Hematopoietic multipotent progenitor cell treated with erythropoietin and hydrocortisone succinate and interleukin-3 and kit ligand, for 8 days (in vitro differentiated cells): ENCODE measurements at regions not wholly inside any gene's neighbourhood (a gene's known extent, or its start where the extent isn't known, plus 50 kb on each side); places are given as distances from the start of the nearest gene placed in this dataset.
A peak's percentile ranks its signal among the peaks of the same experiment; 100 is the strongest.

ENCODE experiments used
- DNase-seq: peaks from one replicate; pipeline ENCODE4 v3.0.0-alpha.2; 2015

DNA sequence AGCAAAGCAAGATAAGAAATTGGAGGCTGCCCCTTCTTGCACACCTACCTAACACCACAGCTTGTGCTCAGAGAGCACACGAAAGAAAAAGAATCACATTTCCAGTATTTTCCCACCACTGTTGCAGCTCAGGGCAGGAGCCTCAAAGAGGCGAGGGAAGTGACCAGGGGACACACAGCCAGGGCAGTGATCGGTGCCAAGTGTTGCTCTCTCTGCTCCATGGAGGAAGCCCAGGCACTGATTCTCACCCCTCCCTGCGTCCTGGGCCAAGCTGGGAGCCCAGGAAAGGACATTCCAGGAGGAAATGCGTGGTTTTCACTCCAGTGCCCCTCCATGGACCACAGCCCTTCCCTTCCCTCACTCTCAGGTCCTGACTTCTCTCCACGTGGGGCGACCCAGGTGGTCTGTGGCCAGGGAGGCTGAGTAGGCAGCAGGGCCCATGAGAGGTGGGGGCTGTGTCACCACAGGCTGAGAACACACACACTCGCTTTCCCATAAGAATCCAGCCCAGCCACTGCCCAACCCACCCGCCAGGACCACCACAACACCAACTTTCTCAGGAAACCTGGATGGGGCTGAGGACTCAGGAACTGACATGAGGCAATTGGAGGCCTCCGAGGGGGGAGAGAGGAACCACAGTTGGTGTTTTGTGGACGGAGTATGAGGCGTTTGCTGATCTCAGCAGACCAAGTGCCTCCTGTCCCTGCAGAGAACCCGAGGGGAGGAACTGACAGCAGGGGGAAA is 81.7 kb upstream of the MAFB start:
- no peak for DNase-seq

DNA sequence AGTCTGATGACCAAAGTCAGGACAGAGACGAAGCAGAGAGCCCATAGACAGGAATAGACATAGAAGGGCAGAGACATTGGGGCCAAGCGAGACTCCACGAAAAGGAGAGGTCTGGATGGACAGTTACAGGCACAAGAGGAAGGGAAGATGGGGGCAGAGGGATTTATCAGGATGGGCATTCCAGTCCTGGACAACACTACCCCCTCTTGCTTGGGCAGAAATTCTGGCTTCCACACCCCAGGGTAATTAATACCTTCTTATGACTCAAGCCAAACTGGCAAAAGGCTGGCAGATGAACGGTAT is 82.2 kb upstream of the MAFB start:
- DNase-seq = no peak

DNA sequence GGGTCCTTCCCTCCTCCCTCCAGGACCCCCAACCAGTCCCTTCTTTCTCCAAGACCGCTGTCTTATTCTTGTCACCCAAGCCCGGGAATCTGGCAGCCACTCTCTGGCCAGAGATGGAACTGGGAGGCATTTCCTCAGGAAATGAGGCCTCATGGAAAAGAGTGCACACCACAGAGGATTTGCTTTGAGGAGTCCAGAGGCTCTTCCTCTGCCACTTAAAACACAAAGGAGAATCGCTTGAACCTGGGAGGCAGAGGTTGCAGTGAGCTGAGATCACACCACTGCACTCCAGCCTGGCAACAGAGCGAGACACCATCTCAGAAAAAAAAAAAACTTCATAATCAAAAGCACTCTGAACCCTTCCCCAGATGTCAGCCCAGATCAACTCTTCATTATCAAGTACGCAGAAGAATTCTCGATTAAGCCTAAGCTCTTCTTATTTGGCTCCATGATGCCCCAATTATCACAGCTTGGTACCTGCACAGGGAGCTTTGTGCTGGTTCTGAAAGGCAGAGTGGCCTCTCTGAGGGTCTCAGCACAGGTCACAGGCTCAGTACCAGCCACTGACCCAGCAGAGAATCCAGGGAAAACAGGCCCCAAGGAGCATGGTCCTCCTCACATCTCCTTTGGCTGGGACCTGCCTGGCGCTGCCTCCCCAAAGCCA is 82.9 kb upstream of the MAFB start:
- DNase-seq = no peak

DNA sequence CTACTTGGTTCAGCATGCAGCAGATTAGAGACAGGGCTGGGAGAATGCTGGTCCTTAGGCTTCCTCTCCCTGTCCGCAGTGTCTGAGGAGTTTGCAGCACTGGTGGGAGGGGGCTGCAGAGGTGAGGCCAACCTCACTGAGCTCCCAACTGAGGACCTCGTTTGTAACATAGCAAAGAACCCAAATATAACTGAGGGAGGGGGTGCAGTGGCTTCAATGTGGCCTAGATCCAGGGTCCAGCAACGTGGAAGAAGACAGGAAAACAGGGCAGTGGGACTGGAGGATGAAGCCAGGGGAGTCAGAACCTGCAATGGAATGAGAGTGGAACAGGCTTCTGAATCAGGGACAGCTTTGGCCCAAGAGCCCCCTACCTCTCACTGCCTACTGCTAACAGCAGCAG is 84.3 kb upstream of the MAFB start:
- no peak for DNase-seq

DNA sequence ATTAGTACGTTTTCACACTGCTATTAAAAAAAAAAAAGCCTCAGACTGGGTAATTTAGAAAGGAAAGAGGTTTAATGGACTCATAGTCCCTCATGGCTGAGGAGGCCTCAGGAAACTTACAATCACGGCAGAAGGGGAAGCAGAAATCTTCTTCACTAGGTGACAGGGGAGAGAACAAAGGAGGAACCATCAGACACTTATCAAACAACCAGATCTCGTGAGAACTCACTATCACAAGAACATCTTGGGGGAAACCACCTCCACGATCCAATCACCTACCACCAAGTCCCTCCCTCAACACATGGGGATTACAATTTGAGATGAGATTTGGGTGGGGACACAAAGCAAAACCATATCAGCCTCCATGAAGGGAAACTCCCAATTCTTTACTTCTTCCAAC is 85.2 kb upstream of the MAFB start:
- no peak for DNase-seq

DNA sequence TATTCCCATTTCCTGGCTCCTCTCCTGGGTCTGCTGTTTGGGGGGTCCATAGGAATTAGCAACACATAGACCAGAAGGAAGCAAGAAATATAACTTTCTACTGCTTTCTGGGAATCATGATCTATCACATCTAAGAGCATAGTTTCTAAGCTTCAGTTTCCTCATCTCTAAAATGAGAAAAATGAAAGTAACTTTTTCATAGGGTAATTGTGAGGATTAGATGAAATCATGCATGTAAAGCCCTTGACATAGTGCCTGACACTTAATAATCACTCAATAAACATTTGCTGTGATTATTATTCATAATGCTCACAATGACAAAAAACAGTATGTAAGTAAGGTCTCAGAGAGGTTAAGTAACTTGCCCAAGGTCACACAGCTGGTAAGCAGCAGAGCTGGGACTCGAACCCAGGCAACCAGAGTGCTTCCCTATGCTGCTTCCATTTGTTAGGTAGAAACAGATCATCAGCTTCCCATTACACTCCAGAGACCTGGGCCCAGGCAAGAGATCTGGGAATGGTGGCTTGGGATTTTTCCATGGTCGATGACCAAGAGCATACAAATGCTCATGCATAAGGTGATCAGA is 86.6 kb upstream of the MAFB start:
- no peak for DNase-seq

DNA sequence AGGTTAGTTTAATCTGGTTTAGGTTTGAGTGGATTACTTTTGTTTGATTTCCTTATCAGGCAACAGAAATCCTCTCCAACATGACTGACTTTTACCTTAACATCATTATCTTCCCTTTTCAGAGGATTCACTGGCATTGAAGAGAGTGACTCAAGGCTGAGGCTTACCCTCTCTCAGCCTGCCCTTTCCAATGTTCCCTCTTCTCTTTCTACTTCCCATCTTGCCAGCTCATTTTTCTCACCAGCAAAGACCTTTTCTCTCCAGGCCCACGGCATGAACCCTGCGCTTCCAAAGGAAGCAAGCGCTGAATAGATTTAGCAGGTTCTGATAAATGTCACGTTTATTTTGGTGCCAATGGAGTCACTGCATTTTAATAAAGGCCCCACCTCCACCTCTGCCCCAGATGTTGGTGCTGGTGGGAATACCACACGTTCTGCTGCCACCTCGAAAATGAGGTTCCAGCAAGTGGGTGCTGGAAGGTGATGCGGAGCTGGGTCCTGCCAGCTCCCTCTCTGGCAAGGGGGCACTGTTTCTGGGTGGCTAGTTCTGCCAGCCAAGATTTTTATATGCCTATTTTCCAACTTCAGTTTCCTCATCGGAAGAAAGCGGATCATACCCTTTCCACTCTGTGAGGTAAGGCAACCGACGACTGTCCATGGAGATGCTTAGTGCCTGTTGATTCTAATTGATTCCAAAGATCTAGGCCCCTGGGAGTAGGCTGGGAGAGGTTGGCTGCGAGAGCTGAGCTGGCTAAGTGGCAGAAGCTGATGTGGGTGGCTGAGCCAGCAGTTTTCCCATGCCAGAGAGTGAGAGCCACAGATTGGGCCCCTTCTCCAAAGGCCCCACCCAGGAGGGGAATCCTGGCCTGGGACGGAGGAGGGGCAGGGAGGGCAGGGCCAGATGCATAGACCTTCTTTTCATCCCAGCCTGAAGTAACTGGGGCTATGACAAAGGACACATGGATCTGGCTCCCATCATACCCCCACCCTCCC is 87.7 kb upstream of the MAFB start:
- no peak for DNase-seq

DNA sequence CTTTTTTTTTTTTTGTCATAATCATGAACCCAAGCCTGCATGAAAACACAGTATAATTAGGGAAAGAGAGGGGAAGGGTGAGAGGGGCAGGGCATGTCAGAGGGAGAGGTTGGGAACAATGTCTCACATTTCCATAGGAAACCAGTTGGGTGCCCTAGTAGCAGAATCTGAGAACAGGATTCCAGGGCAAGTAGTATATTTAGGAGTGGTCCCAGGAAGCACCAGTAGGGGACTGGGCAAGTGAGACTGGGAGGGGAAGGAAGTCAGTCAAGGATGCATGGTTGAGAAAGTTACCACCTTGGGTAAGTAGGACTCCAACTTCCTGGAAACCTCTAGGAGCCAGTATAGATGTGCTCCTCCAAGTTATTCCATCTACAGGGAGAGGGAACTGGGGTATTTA is 88.6 kb upstream of the MAFB start:
- no peak for DNase-seq

DNA sequence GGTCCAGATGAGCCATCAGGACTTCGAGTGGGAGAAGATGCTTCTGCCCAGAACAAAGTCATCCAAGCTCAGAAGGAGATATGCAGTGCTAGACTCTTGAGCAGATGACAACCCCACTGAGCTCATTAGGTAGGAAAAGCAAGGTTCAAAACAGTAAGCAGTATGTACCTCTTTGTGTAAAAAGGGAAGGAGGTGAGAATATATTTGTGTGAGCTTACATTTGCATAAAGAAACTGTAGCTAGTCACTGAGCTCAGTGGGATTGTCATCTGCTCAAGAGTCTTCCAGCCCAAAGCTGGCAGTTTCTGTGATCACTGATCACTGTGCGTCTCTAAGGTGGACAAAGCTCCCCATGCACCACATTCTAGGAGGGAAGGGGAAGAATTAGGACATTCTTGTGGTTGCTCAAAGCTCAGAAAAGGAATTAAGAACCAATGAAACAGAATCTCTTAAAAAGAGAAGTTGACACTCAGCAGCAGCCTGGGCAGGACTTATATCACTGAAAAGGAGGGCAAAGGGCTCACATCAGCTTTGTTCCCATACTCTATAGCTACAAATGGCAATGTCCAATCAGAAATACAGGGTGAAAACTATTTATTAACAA is 90.0 kb upstream of the MAFB start:
- no peak for DNase-seq

DNA sequence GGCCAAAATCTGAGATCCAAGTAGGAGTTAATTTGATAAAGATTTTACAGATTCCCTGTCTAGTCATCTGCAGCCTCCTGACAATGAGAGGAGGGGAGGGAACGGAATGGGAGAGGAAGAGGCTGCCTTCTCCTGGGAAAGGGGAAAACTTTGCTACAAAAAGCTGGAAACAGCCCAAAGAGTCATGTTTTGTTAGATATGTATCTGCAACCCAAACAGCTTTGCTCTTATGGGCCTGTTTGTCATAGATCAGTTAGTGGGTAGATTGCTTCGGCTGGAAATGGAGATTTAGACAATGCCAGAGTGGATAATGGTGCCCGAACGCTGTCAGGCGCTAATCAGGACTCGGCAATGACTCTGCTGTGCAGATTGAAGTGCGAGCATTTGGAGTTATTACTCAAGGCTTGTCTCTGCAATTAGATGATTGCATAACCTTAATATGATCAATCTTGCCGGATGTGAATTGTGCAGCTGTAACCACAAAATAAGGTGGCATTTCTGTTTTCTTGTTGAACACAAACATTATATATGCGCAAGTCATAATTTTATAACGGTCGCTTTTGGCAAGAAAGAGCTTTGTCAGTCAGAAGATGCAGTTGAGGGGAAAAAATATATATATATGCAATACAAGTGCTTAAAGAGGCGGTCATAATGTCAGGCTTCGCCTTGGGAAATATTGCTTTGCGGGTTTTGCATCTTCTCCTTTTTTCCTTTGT is 92.4 kb upstream of the MAFB start:
- no peak for DNase-seq

DNA sequence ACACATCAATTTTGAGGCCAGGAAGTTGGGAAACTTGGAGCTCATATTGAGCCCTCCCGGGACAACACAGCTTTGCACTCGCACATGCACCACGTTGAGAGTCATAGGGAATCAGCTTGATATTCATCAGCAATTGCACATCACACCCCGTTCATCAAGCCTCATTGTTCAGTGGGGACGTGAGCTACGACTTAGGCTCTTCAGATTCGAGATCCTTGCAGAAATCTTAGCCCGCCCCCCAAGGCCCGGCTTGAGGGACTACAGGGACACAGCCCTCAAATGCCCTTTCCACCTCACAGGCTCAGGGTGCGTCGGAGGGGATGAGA is 93.0 kb upstream of the MAFB start:
- DNase-seq = no peak

DNA sequence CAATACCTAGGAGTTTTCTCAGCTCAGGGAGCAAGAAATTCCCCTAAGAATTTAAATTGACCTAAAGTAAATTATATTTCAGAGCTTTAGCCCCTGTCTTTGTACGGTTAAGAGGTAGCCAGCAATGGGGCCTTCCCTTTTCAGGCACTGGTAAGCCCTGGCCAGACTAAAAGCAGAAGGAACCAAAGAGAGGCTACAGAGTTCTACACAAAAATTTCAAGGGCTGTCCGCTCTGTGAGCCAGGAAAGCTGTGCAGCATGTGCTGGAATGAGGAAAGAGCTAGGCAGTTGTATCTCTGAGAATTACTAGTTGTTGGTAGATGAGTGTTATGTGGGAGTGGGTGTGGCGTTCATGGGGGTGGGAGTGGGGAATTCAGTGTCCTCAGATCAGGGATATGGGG is 96.3 kb upstream of the MAFB start:
- no peak for DNase-seq

DNA sequence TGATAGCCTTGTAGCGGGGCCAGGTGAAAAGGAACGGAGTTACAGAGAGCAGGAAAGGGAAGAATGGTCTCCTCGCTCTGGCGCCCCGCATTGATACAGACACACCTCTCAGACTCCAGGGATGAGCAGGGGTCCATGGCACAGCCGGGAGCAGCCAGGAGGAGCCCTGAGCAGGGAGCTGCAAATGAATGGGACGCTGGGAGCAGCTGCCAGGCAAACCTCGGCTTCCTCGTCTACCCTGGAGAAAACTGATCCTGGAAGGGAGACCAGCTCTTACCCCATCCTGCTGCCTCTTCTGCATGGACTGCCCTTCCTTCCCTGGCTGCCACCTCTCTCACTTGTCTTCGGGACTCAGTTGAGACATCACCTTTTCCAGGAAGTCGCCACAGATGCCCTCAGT is 97.3 kb upstream of the MAFB start:
- no peak for DNase-seq

DNA sequence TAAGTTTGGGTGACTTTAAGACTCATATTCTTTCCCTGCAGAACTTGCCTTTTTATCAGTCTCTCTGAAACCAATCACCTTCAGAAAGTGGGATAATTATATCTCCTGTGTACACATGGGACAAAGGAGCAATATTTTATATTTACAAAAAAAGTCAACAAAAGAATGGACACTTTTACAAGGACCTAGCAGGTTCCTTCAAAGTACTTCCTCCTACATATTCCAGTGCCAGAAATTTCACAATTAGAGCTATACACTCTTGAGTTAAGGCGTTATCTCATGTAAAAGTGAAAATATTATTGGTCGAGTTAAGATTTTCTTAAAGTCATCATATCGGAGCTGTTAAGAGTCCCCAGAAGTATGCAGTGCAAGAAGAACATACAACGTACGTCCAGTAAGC is 98.9 kb upstream of the MAFB start:
- no peak for DNase-seq

DNA sequence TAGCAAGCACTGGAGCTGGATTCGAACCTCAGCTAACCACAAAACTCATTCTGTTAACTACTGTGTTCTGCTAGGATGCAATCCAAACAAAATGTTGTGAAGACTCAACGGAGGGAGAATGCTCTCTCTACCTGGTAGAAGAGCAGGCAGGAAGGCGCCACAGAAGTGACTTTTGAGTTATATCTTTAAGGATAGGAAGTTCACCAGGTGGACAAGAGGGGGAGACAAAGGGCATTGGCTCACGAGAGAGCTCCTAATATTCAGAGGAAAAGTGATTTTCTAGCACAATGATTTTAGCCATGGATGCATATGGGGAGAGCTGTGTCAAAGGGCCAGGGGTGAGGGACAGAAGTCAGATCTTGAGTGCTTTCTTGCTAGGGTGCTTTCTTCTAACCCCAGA is 108.4 kb upstream of the MAFB start:
- DNase-seq = peak; percentile 13

DNA sequence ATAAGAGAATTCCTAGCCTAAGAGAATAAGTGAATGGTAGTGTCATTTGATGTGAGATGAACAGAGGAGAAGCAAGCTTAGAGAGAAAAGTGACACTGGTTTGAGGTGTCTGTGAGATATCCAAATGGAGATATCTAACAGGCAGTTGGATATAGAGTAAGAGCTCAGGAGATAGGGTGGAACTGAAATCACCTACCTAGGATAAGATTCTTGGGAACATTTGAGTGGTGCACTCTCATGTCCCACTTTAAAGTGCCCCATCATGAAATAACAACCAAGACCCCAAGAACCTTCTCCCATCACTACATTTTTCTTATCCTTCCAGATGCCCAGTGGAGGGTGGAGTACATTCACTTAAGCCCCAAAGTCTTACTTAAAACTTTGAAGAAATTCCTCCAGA is 109.0 kb upstream of the MAFB start:
- DNase-seq = no peak

DNA sequence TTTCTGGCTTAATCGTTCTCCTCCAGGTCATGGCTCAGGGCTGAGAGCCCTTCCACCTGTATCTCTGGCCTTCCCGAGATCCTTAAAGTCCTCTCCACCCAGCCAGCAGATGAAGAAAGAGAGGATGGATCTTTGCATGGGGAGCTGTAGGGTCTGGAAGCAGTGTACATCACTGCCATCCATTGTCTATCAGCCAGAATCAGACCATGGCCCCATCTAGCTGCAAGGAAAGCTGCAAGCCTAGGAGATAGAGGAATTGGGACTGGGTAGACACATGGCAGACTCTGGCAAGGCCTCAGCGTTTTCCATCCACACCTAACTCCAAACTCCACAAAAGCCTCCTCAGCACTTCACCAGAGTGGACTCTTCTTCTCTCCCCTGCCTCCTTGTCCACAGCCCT is 113.8 kb upstream of the MAFB start:
- no peak for DNase-seq

DNA sequence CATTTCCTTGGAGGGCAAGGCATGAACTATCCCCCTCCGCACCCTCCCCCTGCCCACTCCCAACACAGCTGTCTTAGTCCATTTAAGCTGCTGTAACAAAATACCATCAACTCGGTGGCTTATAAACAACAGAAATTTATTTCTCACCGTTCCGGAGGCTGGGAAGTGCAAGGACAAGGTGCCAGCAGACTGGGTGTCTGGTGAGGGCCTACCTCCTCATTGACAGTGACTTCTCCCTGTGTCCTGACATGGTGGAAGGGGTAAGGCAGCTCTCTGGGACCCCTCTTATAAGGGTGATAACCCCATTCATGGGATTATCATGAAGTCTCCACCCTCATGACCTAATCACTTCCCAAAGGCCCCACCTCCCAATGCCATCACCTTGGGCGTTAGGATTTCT is 114.3 kb upstream of the MAFB start:
- DNase-seq = no peak

DNA sequence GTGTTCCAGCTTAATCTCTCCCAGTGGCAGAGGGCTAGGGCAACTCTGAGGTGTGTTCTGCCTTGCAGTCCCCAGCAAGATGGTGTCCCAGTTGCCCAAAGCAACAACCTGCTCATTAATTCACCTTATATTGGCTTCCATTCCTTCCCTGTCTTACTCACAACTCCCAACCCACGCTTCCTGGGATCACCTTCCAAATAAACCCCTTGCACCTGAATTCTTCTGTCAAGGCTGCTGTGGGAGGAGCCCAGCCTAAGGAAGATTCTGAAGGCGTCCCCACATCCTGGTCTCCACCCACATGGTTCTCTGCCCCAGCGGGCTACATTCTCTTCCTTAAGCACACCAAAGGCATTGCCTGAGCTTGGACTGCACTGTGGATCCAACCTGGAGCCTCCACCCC is 116.6 kb upstream of the MAFB start:
- no peak for DNase-seq

DNA sequence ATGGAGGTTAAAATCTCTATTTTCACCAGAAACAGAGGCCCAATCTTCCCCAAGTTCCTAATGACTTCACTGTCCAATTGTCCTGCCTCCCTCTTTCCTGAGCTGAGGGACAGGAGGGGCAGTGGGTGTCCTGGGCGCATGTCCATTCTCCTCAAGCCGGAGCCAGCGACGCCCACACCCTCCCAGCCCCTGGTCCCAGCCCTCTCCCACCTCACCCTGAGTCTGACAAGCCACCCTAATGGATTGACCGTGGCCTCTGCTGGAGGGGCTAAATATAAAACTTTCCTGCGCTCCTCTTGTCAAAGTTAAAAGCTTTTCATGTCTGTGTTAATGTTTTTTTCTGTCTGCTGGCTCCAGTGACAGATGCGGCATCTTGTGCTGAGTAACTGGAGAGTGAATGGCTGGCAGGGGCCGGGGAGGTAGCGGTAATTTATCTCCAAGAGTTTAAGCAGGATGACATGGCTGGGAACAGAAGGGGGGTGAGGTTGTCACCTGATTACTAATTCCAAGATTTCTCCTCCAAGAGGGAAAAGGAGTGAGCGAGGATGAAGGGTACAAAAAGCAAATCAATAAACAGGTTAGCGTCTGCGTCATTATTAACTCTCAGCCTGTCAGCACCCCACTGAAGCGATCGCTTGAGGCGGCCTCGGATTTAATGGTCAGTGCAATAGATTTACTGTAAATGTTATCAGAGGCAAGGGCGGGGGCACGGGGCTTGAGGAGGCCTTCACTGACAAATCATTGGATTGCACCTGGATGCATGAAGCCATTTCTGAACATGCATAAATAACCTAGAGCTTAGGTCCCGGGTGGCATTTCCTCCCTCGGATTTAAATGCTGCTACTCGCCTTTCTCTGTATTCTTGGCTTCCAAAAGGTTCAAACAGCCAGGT is 118.1 kb upstream of the MAFB start:
- DNase-seq = no peak

DNA sequence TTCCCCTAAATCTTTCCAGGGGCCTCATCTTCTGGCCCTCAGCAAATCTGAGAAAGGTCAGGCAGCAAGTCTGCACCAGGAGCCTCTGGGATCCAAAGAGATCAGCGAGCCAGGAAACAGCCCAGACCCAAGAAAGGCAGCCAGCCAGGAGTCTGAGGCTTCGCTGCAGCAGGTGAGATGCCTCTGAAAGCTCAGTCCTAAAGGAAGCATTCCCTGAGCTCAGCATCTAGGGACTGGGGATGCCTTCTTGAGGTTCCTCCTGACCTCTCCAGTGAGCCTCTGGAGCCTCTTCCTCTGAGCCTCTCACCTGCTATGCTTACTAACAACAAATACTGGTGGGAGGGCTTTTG is 118.8 kb upstream of the MAFB start:
- no peak for DNase-seq

DNA sequence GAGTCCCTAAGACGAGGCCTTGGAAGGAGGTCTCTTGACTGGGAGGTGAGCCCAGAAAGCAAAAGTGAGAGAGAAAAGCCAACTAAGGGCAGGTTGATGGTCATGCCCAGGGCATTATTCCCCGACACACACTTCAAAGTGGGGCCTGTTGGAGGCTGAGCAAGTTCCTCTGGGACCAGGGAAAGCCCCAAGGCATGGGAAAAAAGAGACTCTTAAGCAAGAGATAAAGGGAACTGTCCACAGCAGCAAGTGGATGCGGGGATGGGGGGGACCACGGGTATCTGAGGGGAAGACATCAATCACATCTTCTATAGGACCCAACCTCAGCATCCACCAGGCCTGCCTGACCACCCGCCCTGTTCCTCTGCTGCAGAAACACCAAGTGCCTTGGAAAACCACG is 119.9 kb upstream of the MAFB start:
- no peak for DNase-seq
